ENCODE measurements at regions not wholly inside any gene's neighbourhood (a gene's known extent, or its start where the extent isn't known, plus 50 kb on each side); places are given as distances from the start of the nearest gene placed in this dataset.
"Not testable (repeated sequence)": the region's sequence is repeated elsewhere in the genome, so short reads cannot be mapped to it uniquely, and the experiment has no call there.

DNA sequence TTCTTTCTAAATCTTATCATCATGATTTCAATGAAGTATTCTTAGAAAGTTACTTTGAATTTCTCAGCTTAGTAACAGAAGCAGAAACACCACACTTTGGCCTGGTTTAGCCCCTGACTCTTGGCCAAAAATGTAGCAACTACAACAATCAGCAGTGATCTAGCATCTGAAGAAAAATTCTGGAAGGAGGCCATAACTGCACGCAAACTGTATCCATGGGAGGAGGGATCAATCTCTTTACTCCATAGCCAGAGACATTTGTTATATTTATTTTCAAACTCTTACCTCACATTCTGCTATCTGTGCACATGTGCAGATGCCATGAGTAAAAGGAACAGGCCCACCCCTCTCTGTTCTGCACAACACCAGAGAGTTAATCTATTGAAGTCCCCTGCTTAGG is 251.0 kb upstream of the P2RY1 start:
- no peak for DNase-seq

DNA sequence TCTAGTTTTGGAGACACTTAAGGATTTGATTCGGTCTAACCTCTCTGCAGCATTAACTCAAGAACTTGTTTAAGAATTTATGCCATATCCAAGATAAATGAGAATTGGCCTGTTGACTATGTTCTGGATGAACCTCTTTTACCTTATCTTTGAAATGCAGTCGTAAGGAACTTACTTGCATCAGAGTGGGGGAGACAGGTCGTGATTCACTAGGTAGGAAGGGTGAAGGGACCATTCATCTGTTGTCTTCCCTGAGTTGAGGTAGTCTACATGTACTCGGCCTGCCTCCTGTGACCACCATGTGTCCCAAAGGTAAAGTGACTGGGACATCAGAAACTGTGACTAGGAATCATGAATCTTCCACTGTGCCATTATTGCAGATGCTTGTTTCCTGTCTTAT is 248.0 kb upstream of the P2RY1 start:
- DNase-seq: no peak

DNA sequence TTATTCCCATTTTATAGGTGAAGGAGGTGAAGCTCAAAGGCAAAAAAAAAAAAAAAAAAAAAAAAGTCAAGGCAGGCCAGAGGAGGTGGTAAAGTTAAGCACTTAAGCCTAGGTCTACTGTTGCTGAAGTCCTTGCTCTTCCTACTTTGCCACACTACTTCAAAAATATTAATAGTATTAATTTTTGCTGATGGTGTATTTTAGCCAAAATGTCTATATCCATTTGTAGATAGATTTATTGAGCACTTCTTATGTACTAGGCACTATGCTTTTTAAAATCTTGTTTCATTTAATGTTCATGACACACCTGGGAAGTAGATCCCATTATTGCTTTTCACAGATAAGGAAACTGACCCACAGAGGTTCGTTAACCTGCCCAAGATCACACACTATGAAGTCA is 247.1 kb upstream of the P2RY1 start:
- no peak for DNase-seq

DNA sequence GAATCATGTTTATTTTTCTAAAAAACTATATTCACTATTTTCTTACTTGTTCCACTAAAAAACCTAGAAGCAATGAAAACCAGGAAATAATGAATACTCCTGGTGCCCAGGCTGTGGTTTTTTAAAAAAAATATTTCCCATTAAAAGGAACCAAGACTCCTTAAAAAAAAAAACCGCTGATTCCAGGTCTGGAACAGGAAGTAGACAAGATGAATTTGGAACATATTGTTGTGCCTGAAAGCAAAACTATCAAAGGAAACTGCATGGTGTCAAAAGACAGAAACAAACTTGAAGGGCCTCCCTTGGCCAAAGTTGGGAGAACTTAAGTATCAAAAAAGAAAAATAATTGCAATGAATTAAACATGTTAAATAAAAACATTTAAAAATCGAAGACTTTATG is 245.3 kb upstream of the P2RY1 start:
- DNase-seq: no peak

DNA sequence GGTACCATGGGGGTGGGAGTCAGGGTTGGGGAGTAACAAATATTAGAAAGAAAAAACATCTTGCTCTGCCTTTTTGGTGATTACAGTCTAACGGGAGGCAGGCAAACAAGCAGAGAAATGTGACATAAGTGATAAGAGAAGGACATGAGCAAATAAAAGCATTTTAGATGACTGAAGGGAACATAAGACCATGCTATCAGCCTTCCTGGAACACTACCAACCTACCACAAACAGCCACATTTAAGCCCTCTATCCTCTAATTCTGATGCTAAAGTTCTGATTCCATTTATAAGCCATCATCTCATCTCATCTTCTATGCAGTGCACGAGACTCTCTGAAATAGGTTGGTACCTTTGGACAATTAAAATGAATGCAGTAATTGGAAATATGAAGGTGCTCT is 243.4 kb upstream of the P2RY1 start:
- no peak for DNase-seq

DNA sequence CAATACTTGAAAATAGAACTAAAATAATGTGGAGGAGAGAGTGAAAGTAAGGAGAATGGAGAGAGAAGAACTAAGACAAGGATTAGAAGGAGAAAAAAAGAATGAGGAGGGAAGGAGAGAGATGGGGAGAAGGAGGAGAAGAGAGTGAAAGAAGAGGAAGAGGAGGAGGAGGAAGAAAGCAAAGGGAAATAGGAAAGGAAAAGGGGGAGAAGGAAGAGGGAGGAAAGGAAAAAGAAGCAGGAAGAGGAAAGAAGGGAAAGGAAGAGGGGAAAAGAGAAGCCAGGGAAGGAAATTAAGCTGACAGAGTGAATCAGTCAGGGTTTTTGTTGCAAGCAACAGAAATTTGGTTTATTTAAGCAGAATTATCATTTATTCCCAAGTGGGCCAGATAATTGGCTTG is 241.7 kb upstream of the P2RY1 start:
- DNase-seq: no peak

DNA sequence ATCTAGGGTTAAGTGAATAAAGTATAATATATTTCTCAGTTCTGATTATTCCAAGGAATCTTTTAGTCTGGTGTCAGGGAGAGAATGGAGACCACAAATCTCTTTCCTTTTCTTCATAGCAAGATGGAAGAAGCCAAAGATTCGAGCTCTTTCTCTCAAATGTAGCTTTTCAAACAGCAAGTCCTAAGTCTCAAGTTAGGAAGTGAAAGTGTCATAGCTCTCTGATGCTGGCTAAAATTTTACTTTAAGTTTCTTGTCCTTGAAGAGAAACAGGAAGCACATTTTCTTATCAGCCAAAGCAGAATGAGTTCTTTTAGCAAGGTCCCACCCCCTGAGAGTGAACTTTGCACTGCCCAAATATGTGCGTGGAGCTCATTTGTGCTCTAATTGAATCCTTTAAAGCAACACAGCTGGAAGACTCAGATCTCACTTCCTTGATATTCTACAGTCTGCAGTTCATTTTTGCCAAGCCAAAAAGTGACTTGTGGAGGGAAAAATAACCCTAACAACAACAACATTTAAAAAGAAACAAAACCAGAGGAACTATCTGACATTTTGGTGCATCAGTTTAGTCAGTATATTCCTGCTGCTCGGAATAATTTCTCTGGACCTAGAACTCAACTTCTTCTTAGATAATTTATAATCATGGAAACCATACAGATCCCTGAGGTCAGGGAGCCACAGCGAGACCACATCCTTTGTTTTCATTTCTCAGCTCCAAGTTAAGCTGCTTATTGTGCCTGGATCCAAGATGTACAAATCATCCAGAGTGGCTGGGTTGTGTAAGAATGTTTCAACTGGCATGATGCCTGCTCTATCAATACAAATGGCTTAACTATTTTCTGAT is 238.7 kb upstream of the P2RY1 start:
- no peak for DNase-seq

DNA sequence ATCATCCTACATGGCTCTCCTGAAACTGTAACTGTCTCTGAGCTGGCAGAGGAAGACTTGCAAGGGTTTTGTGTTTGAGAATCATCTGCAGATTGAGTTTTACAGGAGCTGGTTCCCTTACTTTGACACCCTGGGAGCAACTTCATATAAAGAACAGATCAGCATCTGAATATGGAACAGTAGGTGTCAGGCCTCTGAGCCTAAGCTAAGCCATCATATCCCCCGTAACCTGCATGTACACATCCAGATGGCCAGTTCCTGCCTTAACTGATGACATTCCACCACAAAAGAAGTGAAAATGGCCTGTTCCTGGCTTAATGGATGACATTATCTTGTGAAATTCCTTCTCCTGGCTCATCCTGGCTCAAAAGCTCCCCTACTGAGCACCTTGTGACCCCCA is 238.1 kb upstream of the P2RY1 start:
- not testable (repeated sequence) for DNase-seq

DNA sequence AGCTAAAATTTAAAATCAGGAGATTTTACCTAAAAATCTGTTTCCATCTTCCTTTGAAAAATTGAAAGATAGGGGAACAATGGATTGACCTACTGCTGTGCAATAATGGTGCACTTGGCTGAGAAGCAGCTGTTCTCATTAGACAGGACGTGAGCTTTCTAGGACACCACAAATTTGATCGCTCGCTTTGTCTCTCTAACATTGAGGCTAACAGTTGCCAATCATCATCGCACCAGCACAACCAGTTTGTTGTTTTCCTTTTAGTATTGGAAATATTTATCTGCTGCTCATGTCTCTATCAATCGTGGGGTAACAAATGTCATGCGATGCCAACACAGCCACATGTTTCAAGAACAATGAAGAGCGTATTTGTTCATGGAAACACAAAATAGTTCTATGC is 228.8 kb upstream of the P2RY1 start:
- DNase-seq: no peak

DNA sequence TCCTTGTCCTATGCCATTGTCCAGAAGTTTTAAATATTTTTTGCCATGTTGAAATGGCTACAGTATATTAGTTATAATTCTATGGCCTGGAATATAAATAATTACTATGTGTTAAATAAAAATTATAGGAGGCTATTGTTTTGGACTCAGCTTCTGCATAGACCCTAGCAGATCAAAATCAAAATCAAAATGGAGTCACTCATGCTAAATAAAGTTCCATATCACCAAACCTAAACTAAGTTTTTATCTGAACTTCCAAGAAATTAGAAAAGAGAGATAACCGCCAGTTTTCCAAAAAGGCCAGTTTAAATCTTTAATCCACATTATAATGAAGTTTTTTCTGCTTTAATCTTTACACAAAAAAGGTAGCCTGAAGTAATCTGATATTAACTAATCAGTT is 227.8 kb upstream of the P2RY1 start:
- no peak for DNase-seq

DNA sequence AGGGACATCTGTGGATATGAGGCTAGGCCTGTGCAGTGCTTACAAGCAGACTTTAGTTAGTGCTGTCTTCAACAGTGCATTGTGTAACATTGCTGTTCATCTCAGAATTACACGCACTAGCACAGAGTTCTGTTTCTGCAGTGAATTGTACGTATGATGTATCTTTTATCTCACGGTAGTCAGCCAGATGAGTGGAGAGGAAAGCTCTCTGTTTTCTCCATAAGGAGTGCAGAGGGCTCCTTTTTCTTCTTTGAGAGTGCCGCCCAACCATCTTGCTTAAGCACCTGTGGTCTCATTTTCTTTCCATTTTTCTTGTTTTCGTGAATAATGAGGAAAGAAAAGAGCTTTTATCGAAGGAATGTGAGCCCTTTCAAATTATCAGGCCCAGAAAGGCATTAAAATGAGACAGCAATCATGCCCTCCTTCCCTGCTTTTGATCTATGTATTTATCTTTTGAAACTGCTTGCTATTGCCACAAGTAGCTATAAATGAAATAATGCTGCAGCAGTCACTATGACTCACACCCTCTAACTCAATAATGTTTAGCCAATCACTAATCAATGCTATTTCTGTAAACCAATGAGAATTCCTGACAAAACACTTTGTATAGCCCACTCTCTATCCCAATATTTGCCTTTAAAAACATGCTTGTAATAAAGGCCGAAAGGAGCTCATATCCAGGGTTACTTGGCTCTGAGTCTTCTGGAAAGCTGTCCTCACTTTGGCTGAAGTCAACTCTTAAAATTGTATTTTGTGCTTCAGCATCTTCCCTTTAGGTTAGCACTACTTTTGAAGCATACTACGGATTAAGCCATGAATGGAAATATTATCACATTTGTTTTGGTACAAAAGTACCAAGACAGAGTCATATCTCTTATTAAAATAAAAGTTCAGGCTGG is 226.0 kb upstream of the P2RY1 start:
- no peak for DNase-seq

DNA sequence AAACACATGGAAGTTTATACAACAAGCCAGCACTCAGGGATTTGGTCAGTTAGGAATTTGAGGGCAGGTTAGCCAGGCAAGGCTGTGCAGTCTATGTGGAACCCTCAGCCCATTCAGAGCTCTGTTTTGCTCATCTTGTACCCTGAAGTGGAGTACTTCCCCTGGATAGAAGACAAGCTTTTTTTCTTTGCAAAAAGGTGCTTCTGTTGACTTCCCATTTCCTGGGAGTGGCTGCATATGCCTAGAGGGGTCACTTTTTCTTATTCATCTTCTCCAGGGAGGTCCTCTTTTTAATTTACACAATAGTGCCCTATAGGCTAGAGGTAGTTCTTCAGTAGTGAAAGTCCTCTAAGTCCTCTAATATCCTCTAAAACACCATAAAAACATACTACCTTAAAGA is 225.0 kb upstream of the P2RY1 start:
- no peak for DNase-seq

DNA sequence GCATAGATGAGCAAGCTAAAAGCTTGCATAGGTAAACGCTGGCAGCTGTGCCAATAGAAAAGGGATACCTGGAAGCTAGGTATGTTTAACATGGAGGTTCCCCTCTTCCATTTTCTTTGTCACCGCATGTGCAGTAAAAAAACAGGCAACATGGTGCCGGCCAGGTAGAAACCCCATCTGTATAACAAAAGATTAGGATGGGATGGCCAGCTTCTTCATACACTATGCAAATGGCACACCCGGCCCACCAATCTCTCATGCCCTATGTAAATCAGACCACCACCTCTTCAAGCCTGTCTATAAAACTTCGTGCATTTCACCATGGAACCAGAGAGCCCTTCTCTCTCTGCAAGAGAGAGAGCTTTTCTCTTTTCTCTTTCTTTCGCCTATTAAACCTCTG is 224.3 kb upstream of the P2RY1 start:
- DNase-seq: no peak

DNA sequence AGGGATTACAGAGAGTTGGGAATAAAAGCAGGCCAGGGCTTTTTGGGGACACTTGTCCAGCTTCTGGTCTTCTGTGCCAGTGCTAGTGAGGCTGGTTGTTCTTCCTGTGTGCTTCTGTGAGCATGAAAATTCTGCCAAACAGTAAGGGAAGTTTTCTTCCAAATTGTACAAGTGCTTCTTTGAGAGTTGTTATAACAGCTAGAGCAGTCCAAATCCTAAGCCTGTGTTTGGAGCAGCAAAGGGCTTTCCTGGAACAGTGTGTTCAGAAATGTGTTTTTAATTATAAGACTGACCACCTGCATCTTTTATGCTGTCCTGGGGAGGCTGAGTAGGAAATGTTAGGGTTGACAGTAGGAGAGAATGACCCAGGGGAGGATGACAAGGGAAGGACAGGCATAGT is 223.0 kb upstream of the P2RY1 start:
- DNase-seq: no peak

DNA sequence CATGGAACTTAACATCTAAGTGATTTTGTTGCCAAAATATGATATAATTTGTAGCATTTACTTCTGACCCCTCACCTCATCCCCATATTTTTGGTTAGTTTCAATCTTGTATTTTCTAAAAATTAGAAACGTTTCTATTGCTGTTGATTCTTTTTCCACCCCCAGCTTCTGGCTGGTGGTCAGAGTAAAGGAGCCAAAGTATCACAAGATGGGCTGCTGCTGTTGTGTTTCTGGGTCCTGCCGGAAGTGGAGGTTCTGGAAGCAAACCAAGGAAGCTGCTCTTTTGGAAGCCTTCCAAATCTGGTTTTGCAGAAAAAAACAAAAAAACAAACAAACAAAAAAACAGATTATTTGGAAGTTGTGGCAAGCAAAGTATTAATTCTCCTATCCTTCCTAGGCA is 221.1 kb upstream of the P2RY1 start:
- DNase-seq: no peak

DNA sequence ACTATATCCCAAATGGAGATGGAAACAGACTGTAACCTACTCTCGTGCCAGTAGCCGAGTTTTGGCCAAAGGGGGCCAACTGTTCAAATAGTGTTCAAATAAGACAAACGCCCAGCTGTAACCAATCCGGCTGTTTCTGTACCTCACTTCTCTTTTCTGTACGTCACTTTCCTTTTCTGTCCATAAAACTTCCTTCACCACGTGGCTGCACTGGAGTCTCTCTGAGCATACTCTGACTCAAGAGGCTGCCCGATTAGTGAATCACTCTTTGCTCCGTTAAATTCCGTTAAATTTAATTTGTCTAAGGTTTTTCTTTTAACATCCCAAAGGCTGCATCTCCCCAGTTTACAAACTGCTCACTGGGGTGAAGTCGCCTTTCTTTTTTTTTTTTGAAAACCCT is 219.2 kb upstream of the P2RY1 start:
- no peak for DNase-seq

DNA sequence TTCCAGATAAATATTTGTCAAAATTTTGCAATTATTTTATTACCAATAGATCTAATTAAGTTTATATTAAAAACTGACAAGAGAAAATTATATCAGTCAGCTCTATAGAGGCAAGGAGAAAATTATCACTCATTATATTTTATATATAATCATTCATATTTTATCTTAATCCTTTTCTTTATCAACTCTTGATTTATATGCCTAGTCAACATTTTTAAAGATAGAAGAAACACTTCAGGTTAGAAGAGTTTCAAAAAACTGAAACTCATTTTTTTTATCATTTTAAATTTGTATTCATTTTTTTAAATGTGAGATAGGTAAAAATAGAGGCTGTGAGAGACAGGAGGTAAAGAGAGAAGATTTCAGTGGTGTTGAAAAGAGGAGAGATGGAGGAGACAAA is 217.3 kb upstream of the P2RY1 start:
- DNase-seq: no peak

DNA sequence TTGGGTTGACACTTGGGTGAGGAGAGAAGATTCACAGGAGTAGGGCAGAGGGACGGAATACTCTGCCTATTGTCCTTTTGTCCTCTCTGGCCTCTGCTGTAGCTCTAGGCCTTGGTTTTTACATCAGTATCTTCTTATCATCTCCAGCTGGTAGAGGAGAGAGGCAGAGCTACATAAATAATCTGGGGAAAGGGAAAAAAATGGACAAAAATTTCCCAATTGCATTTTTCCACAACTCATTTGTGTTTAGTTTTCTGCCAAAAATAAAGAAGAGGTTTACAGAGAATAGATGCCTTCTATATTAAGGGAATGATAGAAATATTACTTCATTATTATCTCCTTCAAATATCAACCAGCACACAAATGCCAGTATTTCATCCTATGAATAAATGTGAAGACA is 216.4 kb upstream of the P2RY1 start:
- DNase-seq: no peak

DNA sequence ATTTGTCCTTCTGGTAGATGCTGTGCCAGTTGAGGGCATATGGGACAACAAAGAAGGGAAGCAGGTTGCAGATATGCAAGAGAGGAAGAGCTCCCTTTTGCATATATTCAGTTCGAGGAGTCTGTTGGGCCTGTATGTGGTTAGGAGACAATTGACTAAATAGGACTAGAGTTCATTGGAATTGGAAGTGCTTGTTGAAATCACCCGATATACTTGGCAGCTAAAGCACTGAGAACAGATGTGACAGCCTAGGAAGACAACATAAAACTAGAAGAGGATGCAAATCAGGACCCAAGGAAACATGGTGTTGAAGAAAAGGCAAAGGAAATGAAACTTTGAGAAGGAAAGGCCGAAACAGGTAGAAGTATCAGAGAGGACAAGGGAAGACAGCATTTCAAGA is 215.2 kb upstream of the P2RY1 start:
- DNase-seq: no peak

DNA sequence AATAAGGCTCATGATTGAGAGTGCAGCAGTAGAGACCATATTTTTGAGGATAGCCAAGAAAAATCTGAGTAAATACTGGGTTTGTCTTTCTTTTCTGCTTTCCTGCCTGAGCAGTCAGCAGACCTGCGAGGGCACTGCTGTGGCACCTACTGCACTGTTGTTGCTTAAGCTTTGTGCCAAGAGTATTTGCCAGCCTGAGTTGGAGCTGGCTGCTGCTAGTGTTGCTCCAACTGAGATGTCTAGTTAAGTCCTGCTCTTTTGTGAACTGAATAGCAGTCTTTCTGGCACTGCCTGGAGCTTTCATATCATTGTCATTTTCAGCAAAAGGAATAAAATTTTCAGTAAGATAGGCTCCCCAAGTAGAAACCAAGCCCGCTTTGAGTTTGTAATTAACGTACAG is 214.5 kb upstream of the P2RY1 start:
- DNase-seq: no peak

DNA sequence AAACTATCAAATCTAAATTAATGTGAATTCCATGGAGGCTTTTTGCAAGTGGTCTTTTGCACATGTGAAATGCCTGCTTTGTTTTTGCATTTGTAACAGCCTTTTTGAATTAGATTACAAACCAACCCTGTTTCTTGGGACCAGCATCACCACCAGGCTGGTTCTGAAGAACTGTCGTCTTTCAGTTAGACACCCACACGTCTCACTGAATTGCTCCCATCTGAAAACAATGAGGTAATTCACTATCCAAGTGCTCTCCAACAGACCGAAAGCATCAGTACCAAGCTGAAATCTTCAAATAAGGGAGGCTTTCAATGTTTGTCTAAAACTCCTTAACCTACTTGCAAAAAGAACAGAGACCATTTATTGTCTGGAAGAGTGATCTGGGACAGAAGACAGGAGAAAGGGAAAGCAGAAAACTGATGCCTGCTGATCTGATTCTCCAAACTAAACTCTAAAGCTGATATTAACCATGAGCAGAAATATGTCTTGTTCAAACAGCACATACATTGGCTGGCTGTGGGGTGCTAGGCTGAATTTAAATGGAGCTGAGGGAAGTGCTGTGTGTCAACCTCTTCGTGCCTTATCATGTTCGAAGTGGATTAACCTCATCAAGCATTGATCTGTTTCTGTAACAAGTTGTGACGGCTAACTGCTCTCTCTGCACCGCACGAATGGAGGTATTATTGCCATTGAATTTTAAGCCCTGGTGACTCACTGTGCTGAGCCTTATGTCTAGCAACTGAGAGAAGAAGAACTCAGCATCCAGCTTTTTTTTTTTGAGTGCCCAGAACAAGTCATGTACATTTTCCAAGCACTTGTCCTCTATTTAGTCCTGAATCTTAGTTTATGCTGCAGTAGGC is 213.7 kb upstream of the P2RY1 start:
- no peak for DNase-seq

DNA sequence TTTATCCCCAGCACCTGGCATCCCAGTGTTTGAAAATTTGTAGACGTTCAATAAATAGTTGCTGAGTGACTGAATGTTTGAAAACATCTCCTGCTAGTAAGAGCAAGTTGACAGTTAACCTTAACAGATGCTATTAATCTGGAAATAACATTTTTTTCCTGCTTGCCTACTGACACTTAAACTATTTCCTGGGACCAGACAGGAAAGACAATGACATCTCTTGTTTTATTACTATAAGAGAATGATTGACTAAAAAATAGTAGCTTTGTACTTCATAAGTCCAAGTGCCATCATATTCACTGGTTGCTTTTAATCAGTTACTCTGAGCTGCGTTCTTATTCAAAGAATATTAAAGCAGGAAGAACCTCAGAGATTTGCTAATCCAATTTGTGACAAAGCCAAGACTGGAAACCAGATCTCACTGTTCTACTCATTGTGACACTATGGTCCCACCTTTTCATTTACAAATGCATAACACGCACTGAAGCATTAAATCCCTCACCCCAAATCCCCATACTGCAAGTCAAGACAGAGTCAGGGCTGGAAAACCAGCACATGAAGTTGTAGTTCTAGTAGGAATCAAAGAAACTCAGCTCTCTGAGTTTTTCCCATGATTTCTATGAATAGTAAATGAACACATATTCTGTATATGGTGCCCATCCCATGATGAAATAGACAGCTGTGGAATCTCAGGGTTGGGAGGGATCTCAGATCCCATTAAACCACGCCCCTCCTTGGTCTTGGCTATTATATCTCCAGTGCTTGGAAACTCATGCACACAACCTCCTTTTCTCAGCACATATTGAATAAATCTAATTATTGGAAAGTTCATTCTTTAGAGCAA is 212.7 kb upstream of the P2RY1 start:
- DNase-seq: no peak

DNA sequence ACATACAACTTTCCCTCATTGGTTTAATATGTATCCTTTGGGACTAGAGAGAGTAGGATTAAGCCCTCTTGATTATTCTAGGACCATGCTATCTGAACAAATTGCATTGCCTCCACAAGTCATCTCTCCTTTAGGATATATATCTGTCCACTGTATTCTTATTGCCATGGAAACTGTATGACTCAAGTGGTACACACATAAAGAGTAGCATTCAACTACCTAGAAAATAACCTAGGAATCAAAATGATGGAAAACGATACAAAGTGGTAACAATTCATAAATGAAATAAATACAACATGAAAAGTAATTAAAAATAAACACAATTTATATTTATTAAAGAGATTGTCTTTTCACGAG is 212.1 kb upstream of the P2RY1 start:
- DNase-seq: no peak
